Smooth muscle cell (in vitro differentiated cells): ENCODE measurements at regions not wholly inside any gene's neighbourhood (a gene's known extent, or its start where the extent isn't known, plus 50 kb on each side); places are given as distances from the start of the nearest gene placed in this dataset.
"Not testable (repeated sequence)": the region's sequence is repeated elsewhere in the genome, so short reads cannot be mapped to it uniquely, and the experiment has no call there.

ENCODE experiments used
- DNase-seq: peaks from one replicate; lab custom pipeline; 2025; ENCODE audit not compliant: unreplicated experiment; lab: John Stamatoyannopoulos, UW
- H2AFZ ChIP-seq: fragments of 200-600 bp; sonication (generic); 2 replicates; pipeline ENCODE4 v1.6.0; 2016; ENCODE audit warnings: antibody characterized with exemption, low read depth, mild to moderate bottlenecking
- H3F3A ChIP-seq: fragments of 200-600 bp; sonication (generic); 2 replicates; pipeline ENCODE4 v1.6.0; 2017; ENCODE audit warnings: antibody characterized with exemption, low read depth
- H3K27ac ChIP-seq: fragments of 200-600 bp; sonication (generic); 2 replicates; pipeline ENCODE4 v1.5.1; 2016; ENCODE audit warnings: low read depth, mild to moderate bottlenecking
- H3K27me3 ChIP-seq: fragments of 200-600 bp; sonication (generic); 2 replicates; pipeline ENCODE4 v1.6.1; 2016; ENCODE audit warnings: low read depth, mild to moderate bottlenecking
- H3K36me3 ChIP-seq: fragments of 200-600 bp; sonication (generic); 2 replicates; pipeline ENCODE4 v1.5.1; 2016; ENCODE audit warnings: low read depth
- H3K4me1 ChIP-seq: fragments of 200-600 bp; sonication (generic); 2 replicates; pipeline ENCODE4 v1.5.1; 2016; ENCODE audit warnings: low read depth
- H3K4me2 ChIP-seq: fragments of 200-600 bp; sonication (generic); 2 replicates; pipeline ENCODE4 v1.6.0; 2016; ENCODE audit warnings: mild to moderate bottlenecking
- H3K4me3 ChIP-seq: fragments of 200-600 bp; sonication (generic); 2 replicates; pipeline ENCODE4 v1.5.1; 2016; ENCODE audit warnings: mild to moderate bottlenecking
- H3K79me2 ChIP-seq: fragments of 200-600 bp; sonication (generic); 2 replicates; pipeline ENCODE4 v1.6.0; 2016; ENCODE audit warnings: low read depth, mild to moderate bottlenecking
- H3K9ac ChIP-seq: fragments of 200-600 bp; sonication (generic); 2 replicates; pipeline ENCODE4 v1.6.0; 2016; ENCODE audit warnings: low read depth
- H3K9me3 ChIP-seq: fragments of 200-600 bp; sonication (generic); replicated peaks from 2 replicates; pipeline ENCODE4 v1.5.1; 2016; ENCODE audit warnings: low read depth
- H4K20me1 ChIP-seq: fragments of 200-600 bp; sonication (generic); 2 replicates; pipeline ENCODE4 v1.6.0; 2016; ENCODE audit warnings: low read depth
- WGBS: methylation state at CpG from one replicate; pipeline ENCODE4 v1.1.7; 2016; ENCODE audit warnings: low lambda C conversion rate; 5-methylcytosine and 5-hydroxymethylcytosine counted together
- TF ChIP-seq, protein P1 (sequence below): fragments of 200-600 bp; sonication (generic); IDR thresholded peaks from 2 replicates; pipeline ENCODE4 v1.5.1; 2017; ENCODE audit warnings: borderline replicate concordance, mild to moderate bottlenecking, antibody characterized with exemption; ENCODE audit not compliant: insufficient read depth, poor library complexity, severe bottlenecking

- Histone ChIP-seq H3K4me3 (no peak overlapping the region), H3K9ac (no peak overlapping the region), H3K36me3 (no peaks in the 10 kb centered on the region), H3K27ac (no peak overlapping the region), H3K9me3 (no peaks in the 10 kb centered on the region), H2AFZ (no peak overlapping the region), H3K4me2 (no peak overlapping the region), H3K79me2 (no peaks in the 10 kb centered on the region), H3K27me3 (no peaks in the 10 kb centered on the region), H4K20me1 (no peaks in the 10 kb centered on the region), H3F3A (no peaks in the 10 kb centered on the region), H3K4me1 (no peaks in the 10 kb centered on the region)
- WGBS: 92% methylated on average over 6 of the region's 6 CpGs
- TF ChIP-seq, protein P1, sequence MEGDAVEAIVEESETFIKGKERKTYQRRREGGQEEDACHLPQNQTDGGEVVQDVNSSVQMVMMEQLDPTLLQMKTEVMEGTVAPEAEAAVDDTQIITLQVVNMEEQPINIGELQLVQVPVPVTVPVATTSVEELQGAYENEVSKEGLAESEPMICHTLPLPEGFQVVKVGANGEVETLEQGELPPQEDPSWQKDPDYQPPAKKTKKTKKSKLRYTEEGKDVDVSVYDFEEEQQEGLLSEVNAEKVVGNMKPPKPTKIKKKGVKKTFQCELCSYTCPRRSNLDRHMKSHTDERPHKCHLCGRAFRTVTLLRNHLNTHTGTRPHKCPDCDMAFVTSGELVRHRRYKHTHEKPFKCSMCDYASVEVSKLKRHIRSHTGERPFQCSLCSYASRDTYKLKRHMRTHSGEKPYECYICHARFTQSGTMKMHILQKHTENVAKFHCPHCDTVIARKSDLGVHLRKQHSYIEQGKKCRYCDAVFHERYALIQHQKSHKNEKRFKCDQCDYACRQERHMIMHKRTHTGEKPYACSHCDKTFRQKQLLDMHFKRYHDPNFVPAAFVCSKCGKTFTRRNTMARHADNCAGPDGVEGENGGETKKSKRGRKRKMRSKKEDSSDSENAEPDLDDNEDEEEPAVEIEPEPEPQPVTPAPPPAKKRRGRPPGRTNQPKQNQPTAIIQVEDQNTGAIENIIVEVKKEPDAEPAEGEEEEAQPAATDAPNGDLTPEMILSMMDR: no peak
- no peak for DNase-seq
Observed at GRCh38 chr15:38112406-38112805, 140.2 kb upstream of the SPRED1 start.

DNA sequence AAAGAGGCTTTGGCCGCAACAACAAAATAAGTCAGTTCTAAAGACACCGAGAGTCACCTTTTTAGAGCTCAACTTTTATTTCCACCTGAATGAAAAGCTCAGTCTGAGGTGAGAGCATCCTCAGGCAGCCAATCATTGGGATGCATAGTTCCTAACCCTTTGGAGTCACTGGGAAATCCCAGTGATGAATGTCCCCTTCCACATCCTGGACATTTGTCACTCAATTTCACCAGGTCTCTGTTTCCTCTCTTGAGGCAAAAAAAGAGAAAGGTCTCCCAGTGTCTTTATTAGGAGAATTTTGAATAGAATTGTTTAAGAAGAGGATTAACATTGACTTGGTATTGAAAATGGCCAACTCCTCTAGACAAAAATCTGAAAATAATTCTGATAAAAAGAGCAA is 137.5 kb upstream of the SPRED1 start:
- WGBS: 98% methylated on average over 2 of the region's 2 CpGs
- Histone ChIP-seq H4K20me1 (no peaks in the 10 kb centered on the region), H3K9me3 (no peaks in the 10 kb centered on the region), H3K36me3 (no peaks in the 10 kb centered on the region), H3F3A (no peaks in the 10 kb centered on the region), H3K27ac (no peak overlapping the region), H3K4me3 (no peak overlapping the region), H3K4me2 (no peak overlapping the region), H3K27me3 (no peaks in the 10 kb centered on the region), H3K9ac (no peak overlapping the region), H2AFZ (no peak overlapping the region), H3K4me1 (no peaks in the 10 kb centered on the region), H3K79me2 (no peaks in the 10 kb centered on the region)
- TF ChIP-seq, protein P1: no peak
- no peak for DNase-seq

- no peak for DNase-seq
- 71% methylated on average over 1 of the region's 1 CpG for WGBS
Observed at GRCh38 chr15:38117781-38118180, 134.9 kb upstream of the SPRED1 start.

GRCh38 chr15:38119865-38120264 is 132.8 kb upstream of the SPRED1 start:
- not testable (repeated sequence) for H3K27me3 ChIP-seq, H3K4me3 ChIP-seq, H2AFZ ChIP-seq, H3K9me3 ChIP-seq, H3K9ac ChIP-seq, H3K27ac ChIP-seq, H3K4me2 ChIP-seq, H3K79me2 ChIP-seq, H3F3A ChIP-seq, DNase-seq, H3K4me1 ChIP-seq, H4K20me1 ChIP-seq, H3K36me3 ChIP-seq
- WGBS: 95% methylated on average over 3 of the region's 3 CpGs

More at GRCh38 chr15:38117781-38118180, 134.9 kb upstream of the SPRED1 start:
- no peak overlapping the region for H3K27ac ChIP-seq
- no peaks in the 10 kb centered on the region for H3F3A ChIP-seq
- no peaks in the 10 kb centered on the region for H3K27me3 ChIP-seq
- no peak overlapping the region for H2AFZ ChIP-seq
- H3K9ac ChIP-seq: no peak overlapping the region
- H3K4me1 ChIP-seq: no peaks in the 10 kb centered on the region
- TF ChIP-seq, protein P1: no peak
- H3K36me3 ChIP-seq: no peaks in the 10 kb centered on the region
- no peaks in the 10 kb centered on the region for H3K79me2 ChIP-seq
- H4K20me1 ChIP-seq: no peaks in the 10 kb centered on the region
- H3K4me3 ChIP-seq: no peak overlapping the region
- no peak overlapping the region for H3K4me2 ChIP-seq
- H3K9me3 ChIP-seq: peaks cover 3% of the 10 kb centered on the region
